ENCODE measurements at regions not wholly inside any gene's neighbourhood (a gene's known extent, or its start where the extent isn't known, plus 50 kb on each side); places are given as distances from the start of the nearest gene placed in this dataset.

GRCh38 chr7:69070476-69070875 lies 527.8 kb upstream of the AUTS2 start:
- Histone ChIP-seq H3K56ac (replicated peaks; ENCODE audit: insufficient read length, low read depth, low read length) (no peak overlapping the region), H3K14ac (ENCODE audit: insufficient read length) (no peak overlapping the region), H3K4me3 (ENCODE audit: extremely low read depth in 1 of 4, insufficient read depth in 2 of 4, low read depth in 3 of 4, low read length in 4 of 4) (no peak overlapping the region), H4K8ac (ENCODE audit: extremely low read depth, insufficient read depth, low read length) (no peak overlapping the region), H4K20me1 (replicated peaks in 1 of 2; ENCODE audit: control insufficient read depth in 1 of 2, insufficient read depth in 2 of 2, low read length in 2 of 2) (no peaks in the 10 kb centered on the region), H3K9me3 (ENCODE audit: insufficient read depth in 2 of 2, low read depth in 1 of 2, low read length in 1 of 2) (peaks cover 4 to 8% of the 10 kb centered on the region in 2 experiments; a peak in 1 of 4 replicates), H3K18ac (ENCODE audit: extremely low read depth, low read length) (no peak overlapping the region), H2BK20ac (ENCODE audit: low read length) (no peak overlapping the region), H2BK120ac (replicated peaks; ENCODE audit: low read depth, low read length) (no peak overlapping the region), H3K4me2 (ENCODE audit: insufficient read depth in 1 of 2, low read depth in 2 of 2, low read length in 2 of 2) (no peak overlapping the region), H3K27ac (ENCODE audit: low read depth, low read length) (no peak overlapping the region), H2BK15ac (ENCODE audit: low read length) (no peak overlapping the region), H2AFZ (ENCODE audit: low read length) (no peak overlapping the region), H3K23ac (ENCODE audit: insufficient read length) (no peak overlapping the region), H2BK12ac (ENCODE audit: low read depth, low read length) (no peak overlapping the region), H4K91ac (replicated peaks; ENCODE audit: insufficient read length, low read length) (no peak overlapping the region), H3K79me2 (ENCODE audit: control insufficient read depth in 1 of 2, insufficient read depth in 2 of 2, low read length in 2 of 2) (no peaks in the 10 kb centered on the region), H3K9ac (replicated peaks in 1 of 4; ENCODE audit: extremely low read depth in 1 of 4, low read depth in 3 of 4, low read length in 3 of 4) (no peak overlapping the region), H3K27me3 (replicated peaks in 1 of 4; ENCODE audit: control insufficient read depth in 3 of 4, extremely low read depth in 1 of 4, insufficient read depth in 3 of 4, low read length in 3 of 4) (no peaks in the 10 kb centered on the region), H3K4me1 (replicated peaks in 1 of 4; ENCODE audit: control insufficient read depth in 3 of 4, insufficient read depth in 4 of 4, low read length in 3 of 4) (no peaks in the 10 kb centered on the region), H3K4ac (replicated peaks; ENCODE audit: insufficient read length, low read depth, low read length) (no peak overlapping the region), H2BK5ac (ENCODE audit: low read depth, low read length) (no peak overlapping the region), H3K36me3 (ENCODE audit: control insufficient read depth in 2 of 4, insufficient read depth in 4 of 4, low read length in 3 of 4) (no peaks in the 10 kb centered on the region), H2AK5ac (ENCODE audit: low read depth, low read length) (no peak overlapping the region), H3K23me2 (ENCODE audit: low read depth, low read length) (no peaks in the 10 kb centered on the region), H3K79me1 (ENCODE audit: low read depth, low read length) (no peaks in the 10 kb centered on the region), H4K5ac (ENCODE audit: insufficient read length, low read depth, low read length) (no peak overlapping the region)
- TF ChIP-seq BRCA1 (IDR thresholded peaks at IDR 0.05; ENCODE audit: low read depth, low read length) (no peak), USF2 (IDR thresholded peaks at IDR 0.05; ENCODE audit: low read length) (no peak), TAF1 (IDR thresholded peaks at IDR 0.05; ENCODE audit: low read depth, low read length) (no peak)
- ChIA-PET POLR2A (ENCODE audit: partially characterized antibody) (no interaction called here), CTCF (ENCODE audit: partially characterized antibody) (interaction anchor here (1.0 to 1.7 kb wide), 2 partner anchors 20 to 109 kb away, joined by 3 to 6 read pairs; no protein-coding TSS in a partner anchor)
- WGBS, 2 experiments (ENCODE audit: extremely low coverage in 1 of 2, insufficient coverage in 1 of 2, insufficient read length in 1 of 2, insufficient replicate concordance in 2 of 2, low coverage in 1 of 2, low lambda C conversion rate in 2 of 2, missing lambda C conversion rate in 1 of 2), result 94% methylated on average over 3 of the region's 3 CpGs; no CpG with 5 or more reads in 1 of the 2 experiments
- FAIRE-seq, result no peak
- DNase-seq (ENCODE audit: low read depth in 1 of 2, low spot score in 2 of 2), result no peak

Data from H1 (cell line).